ENCODE measurements at regions not wholly inside any gene's neighbourhood (a gene's known extent, or its start where the extent isn't known, plus 50 kb on each side); places are given as distances from the start of the nearest gene placed in this dataset.

DNA sequence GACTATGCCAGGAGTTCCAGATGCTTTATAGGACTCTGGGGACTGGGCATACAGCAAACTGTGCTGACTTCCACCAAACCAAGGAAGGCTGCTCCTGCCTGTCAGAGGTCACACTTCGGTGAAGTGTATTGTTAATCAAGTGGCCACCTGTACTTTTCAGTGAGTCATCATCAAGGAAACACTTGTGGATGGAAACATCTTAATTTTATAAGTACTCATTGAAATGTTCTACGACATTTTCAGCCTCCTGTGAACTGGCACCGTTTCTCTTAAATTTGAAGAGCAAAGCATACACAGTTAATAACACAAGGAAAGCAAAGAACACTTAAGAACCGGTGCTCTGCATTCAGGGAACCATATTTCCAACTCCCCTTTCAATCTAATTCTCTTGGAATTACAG lies 801.7 kb upstream of the DPPA4 start:
- no peaks in the 10 kb centered on the region for H3K27me3 ChIP-seq (ENCODE audit: insufficient read depth, low read depth)
- no peak overlapping the region for H3K9ac ChIP-seq
- TF ChIP-seq, protein P1, sequence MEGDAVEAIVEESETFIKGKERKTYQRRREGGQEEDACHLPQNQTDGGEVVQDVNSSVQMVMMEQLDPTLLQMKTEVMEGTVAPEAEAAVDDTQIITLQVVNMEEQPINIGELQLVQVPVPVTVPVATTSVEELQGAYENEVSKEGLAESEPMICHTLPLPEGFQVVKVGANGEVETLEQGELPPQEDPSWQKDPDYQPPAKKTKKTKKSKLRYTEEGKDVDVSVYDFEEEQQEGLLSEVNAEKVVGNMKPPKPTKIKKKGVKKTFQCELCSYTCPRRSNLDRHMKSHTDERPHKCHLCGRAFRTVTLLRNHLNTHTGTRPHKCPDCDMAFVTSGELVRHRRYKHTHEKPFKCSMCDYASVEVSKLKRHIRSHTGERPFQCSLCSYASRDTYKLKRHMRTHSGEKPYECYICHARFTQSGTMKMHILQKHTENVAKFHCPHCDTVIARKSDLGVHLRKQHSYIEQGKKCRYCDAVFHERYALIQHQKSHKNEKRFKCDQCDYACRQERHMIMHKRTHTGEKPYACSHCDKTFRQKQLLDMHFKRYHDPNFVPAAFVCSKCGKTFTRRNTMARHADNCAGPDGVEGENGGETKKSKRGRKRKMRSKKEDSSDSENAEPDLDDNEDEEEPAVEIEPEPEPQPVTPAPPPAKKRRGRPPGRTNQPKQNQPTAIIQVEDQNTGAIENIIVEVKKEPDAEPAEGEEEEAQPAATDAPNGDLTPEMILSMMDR (conservative IDR thresholded peaks at IDR 0.05; ENCODE audit: low read depth, low read length): no peak
- no peak overlapping the region for H3K27ac ChIP-seq
- H3K4me3 ChIP-seq (IDR thresholded peaks at IDR 0.05; ENCODE audit: insufficient read depth, low read depth, low read length): no peak overlapping the region
- no peak overlapping the region for H3K4me2 ChIP-seq
- no peaks in the 10 kb centered on the region for H4K20me1 ChIP-seq (ENCODE audit: insufficient read depth)
- H3K36me3 ChIP-seq (ENCODE audit: insufficient read depth): no peaks in the 10 kb centered on the region
- H3K4me1 ChIP-seq (ENCODE audit: low read depth, poor library complexity, severe bottlenecking): no peaks in the 10 kb centered on the region
- no peaks in the 10 kb centered on the region for H3K79me2 ChIP-seq (ENCODE audit: insufficient read depth, low read depth)
- no peak overlapping the region for H2AFZ ChIP-seq (ENCODE audit: low read depth)

DNA sequence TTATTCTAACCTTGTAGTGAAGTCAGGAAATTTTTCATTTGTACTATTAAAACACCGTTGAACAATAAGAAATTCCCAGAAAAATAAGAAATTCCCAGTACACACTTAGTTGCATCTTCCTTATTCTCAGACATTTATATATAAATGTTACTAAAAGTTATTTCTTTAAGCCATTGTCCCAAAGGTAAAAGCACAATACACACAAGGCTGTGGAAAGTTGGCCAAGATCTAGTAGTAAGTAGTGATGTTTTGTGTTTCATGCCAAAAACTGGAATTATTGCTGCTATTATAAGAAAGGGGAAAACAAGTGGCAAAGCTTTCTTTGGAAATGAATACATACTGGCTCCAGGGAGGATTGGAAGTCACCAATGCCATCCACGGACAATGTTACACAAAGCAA lies 802.5 kb upstream of the DPPA4 start:
- Histone ChIP-seq H3K4me3 (IDR thresholded peaks at IDR 0.05; ENCODE audit: insufficient read depth, low read depth, low read length) (no peak overlapping the region), H3K27me3 (ENCODE audit: insufficient read depth, low read depth) (no peaks in the 10 kb centered on the region), H3K9ac (no peak overlapping the region), H2AFZ (ENCODE audit: low read depth) (no peak overlapping the region), H3K79me2 (ENCODE audit: insufficient read depth, low read depth) (no peaks in the 10 kb centered on the region), H3K27ac (no peak overlapping the region), H3K36me3 (ENCODE audit: insufficient read depth) (no peaks in the 10 kb centered on the region), H4K20me1 (ENCODE audit: insufficient read depth) (no peaks in the 10 kb centered on the region), H3K4me2 (no peak overlapping the region), H3K4me1 (ENCODE audit: low read depth, poor library complexity, severe bottlenecking) (no peaks in the 10 kb centered on the region)
- TF ChIP-seq, protein P1 (conservative IDR thresholded peaks at IDR 0.05; ENCODE audit: low read depth, low read length): no peak

DNA sequence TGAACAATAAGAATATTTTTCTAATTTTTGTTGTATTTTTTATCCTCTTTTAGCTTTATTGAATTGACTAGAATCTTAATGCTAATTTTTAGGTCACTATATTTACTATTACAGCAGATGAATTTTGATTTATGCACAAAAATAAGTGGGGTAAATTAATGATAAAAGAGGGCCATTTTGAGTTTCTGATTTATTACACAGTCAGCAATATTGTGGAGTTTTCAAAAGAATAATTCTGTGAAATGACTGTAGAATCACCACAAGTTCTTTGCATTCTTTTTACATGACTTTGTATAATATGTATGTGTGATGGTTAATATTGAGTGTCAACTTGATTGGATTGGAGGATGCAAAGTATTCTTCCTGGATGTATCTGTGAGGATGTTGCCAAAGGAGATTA lies 812.4 kb upstream of the DPPA4 start:
- no peaks in the 10 kb centered on the region for H3K79me2 ChIP-seq (ENCODE audit: insufficient read depth, low read depth)
- H3K4me1 ChIP-seq (ENCODE audit: low read depth, poor library complexity, severe bottlenecking): no peaks in the 10 kb centered on the region
- H3K27me3 ChIP-seq (ENCODE audit: insufficient read depth, low read depth): no peaks in the 10 kb centered on the region
- no peak overlapping the region for H3K9ac ChIP-seq
- no peak overlapping the region for H3K4me2 ChIP-seq
- no peak overlapping the region for H2AFZ ChIP-seq (ENCODE audit: low read depth)
- H4K20me1 ChIP-seq (ENCODE audit: insufficient read depth): no peaks in the 10 kb centered on the region
- no peak overlapping the region for H3K27ac ChIP-seq
- no peaks in the 10 kb centered on the region; the same call in 1 of the 2 replicates for H3K36me3 ChIP-seq (ENCODE audit: insufficient read depth)
- TF ChIP-seq, protein P1 (conservative IDR thresholded peaks at IDR 0.05; ENCODE audit: low read depth, low read length): no peak
- no peak overlapping the region for H3K4me3 ChIP-seq (IDR thresholded peaks at IDR 0.05; ENCODE audit: insufficient read depth, low read depth, low read length)

DNA sequence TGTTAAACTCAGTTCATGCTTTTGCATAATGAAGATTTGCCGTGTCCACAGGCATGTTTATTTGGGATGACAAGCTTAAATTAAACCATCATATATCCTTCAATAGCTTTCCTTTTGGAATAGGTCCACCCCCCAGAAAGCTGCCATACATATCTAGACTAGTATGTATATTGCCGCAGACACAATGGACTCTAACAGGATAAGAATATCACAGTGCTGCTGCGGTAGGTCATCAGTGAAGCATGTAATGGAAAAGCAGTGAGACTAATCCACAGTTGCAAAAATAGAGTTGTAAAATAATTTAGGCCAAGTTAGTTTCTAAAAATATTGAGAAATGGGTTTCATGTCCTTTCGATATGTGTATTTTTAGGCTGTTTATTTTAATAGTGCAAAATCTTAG lies 819.9 kb upstream of the DPPA4 start:
- H2AFZ ChIP-seq (ENCODE audit: low read depth): no peak overlapping the region
- no peak overlapping the region for H3K27ac ChIP-seq
- no peak overlapping the region for H3K4me3 ChIP-seq (IDR thresholded peaks at IDR 0.05; ENCODE audit: insufficient read depth, low read depth, low read length)
- H3K36me3 ChIP-seq (ENCODE audit: insufficient read depth): no peaks in the 10 kb centered on the region; the same call in 1 of the 2 replicates
- no peak overlapping the region for H3K9ac ChIP-seq
- no peak overlapping the region for H3K4me2 ChIP-seq
- no peaks in the 10 kb centered on the region for H3K4me1 ChIP-seq (ENCODE audit: low read depth, poor library complexity, severe bottlenecking)
- H3K79me2 ChIP-seq (ENCODE audit: insufficient read depth, low read depth): no peaks in the 10 kb centered on the region
- no peaks in the 10 kb centered on the region for H3K27me3 ChIP-seq (ENCODE audit: insufficient read depth, low read depth)
- TF ChIP-seq, protein P1 (conservative IDR thresholded peaks at IDR 0.05; ENCODE audit: low read depth, low read length): no peak
- no peaks in the 10 kb centered on the region for H4K20me1 ChIP-seq (ENCODE audit: insufficient read depth)
